NCI-H128 (cell line): ENCODE measurements at regions not wholly inside any gene's neighbourhood (a gene's known extent, or its start where the extent isn't known, plus 50 kb on each side); places are given as distances from the start of the nearest gene placed in this dataset.
"Not testable (repeated sequence)": the region's sequence is repeated elsewhere in the genome, so short reads cannot be mapped to it uniquely, and the experiment has no call there.

Experiments used
- DNase-seq: peaks from one replicate; lab custom pipeline; 2025; ENCODE audit not compliant: unreplicated experiment; lab: John Stamatoyannopoulos, UW

DNA sequence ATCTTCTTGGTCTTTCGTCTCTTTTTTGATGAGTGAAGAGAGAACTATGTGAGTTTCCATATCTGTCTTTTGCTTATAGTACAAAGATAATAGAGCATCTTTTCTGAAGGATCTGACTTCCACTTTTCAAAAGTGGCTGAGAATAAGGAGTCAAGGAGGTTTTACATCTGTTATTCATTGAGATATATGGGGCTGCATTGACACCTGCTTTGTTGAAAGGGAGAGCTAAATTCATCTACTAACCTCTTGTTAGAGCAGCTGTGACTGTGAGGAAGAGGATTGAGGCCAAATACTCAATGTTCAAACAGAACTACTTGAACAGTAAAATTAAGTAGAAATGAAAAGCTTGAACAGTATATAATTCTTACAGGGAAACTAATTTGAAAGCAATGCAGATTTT is 130.2 kb upstream of the ATP2B1 start:
- no peak for DNase-seq

GRCh38 chr12:89836026-89836425 is 127.4 kb upstream of the ATP2B1 start:
- DNase-seq = no peak

DNA sequence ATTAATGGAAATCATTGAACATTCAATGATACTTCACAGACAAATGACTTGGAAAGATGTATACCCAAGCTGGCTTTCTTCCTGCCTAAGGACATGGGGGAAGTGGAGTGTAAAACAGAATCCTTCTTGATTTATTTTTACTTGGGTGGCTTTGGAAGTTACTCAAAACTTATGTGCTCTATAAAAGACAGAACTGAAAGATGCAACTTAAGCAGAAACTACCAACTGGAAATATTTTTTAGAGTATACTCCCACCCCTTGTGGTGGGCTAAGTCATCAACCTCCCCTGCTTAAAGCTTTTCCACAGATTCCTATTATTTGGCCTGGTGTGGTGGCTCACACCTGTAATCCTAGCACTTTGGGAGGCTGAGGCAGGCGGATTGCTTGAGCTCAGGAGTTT is 126.0 kb upstream of the ATP2B1 start:
- no peak for DNase-seq

DNA sequence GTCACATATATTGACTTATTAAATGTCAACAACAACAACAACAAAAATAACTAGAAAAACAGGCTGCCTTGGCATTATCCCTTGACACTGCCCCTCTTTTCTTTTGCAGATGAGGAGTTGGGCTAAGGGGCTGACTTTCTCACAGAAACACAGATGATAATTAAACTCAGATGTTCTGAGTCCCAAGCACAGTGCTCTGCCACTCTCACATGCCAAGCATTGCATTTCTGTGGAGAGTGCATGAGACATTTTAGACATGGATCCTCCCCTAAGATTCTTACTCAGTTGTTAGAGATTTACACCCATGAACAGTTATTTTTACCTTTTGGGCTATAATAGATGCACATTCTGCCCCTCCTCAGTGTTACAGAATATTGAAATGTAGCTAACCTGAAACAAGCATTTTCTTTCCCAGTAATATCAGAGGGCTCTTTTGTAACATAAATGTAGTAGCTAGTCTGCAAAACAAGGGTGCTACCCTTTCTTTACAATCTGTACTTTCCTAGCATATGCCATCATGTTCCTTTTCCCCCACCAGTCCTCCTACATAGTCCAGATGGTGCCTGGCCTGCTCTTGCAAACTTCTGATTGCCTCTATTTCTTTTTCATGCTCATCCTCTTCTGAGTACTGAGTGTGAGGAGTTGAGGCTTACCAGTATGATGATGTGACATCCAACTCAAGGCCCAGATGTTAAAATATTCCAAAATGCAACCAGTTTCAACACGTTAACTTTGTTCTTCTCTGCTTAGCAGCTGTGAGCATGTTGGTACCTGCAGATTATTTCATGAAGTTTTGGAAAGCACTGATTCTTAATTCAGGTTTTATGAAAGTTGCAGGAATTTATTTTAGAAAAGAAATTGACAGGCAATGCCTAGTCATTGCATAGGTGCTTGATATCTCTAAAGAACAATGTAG is 125.0 kb upstream of the ATP2B1 start:
- DNase-seq = no peak

GRCh38 chr12:89832336-89832735 is 123.7 kb upstream of the ATP2B1 start:
- no peak for DNase-seq

DNA sequence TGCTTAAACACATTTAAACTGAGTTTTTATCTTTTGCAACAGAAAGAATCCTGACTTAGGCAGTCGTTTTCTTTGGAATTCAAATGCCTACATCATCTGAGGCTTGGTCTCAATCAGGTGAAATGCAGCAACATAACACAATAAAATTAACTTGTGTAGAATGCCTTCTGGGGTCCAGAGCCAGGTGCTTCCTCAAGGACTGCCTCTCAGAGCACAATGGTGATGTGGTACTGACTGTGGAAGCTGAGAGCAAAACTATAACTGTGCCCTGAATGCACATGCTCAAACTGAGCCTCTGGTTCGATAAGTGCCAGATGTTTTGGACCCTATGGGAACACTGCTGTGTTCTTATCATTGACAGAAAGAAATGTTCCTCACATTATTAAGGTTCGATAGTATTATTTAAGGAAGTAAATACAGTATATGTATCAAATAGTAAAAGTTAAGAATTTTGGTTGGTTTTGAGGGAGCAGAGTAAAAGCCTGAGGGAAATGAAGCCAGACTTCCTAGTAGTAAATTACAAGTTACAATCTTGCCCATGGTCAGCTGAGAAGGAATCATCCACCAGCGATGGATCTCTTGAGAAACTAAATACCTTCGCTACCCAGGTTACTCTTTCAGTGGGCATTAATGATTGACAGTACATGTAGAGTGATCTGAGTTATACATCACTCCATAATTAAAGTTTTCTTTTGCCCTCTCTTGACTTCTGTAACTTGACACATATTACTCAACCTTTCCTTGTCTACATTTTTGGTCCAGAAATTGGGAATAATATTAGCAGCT is 122.9 kb upstream of the ATP2B1 start:
- DNase-seq = no peak

GRCh38 chr12:89829434-89829975 is 120.9 kb upstream of the ATP2B1 start:
- DNase-seq = no peak

GRCh38 chr12:89828575-89828974 is 119.9 kb upstream of the ATP2B1 start:
- no peak for DNase-seq

DNA sequence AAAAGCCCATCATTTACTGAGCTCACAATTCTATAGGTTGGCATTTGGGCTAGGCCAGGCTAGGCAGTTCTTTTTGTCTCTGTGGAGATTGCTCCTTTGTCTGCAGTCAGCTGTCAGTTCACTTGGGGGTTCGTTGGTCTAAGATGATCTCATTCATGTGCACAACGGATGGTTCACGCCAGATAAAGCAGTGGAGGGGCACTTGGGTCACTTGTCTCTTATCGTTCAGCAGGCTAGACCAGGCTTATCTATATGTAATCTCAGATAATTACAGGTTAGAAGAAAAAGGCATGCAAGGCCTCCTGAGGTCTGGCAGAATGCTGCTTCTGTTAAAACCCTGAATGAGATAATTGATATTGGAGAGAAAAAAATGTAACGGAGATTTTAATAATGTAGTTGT is 119.0 kb upstream of the ATP2B1 start:
- DNase-seq = no peak

- DNase-seq = no peak
Observed at GRCh38 chr12:89826468-89826867, 117.8 kb upstream of the ATP2B1 start.

- DNase-seq = no peak
Observed at GRCh38 chr12:89825591-89826449, 117.2 kb upstream of the ATP2B1 start.

DNA sequence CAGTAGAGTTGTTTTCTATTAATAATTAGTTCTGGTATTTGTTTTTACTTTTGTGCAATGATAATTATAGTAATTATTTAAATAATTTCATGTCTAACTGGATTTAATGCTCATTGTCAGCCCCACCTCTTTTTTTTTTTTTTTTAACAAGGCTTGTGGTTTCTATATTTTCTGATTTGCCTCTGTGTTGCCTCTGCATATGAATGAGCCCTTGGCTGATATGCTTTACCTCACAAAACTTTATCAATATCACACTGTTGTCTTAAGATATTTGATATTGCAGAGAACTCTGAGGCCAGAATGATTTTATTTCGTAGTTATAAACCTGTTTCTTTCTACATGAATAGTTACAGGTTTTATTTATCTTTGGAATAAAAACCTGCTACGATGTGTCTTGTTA is 116.2 kb upstream of the ATP2B1 start:
- no peak for DNase-seq

GRCh38 chr12:89822992-89823391 is 114.4 kb upstream of the ATP2B1 start:
- not testable (repeated sequence) for DNase-seq

GRCh38 chr12:89821896-89822295 is 113.3 kb upstream of the ATP2B1 start:
- DNase-seq = no peak

DNA sequence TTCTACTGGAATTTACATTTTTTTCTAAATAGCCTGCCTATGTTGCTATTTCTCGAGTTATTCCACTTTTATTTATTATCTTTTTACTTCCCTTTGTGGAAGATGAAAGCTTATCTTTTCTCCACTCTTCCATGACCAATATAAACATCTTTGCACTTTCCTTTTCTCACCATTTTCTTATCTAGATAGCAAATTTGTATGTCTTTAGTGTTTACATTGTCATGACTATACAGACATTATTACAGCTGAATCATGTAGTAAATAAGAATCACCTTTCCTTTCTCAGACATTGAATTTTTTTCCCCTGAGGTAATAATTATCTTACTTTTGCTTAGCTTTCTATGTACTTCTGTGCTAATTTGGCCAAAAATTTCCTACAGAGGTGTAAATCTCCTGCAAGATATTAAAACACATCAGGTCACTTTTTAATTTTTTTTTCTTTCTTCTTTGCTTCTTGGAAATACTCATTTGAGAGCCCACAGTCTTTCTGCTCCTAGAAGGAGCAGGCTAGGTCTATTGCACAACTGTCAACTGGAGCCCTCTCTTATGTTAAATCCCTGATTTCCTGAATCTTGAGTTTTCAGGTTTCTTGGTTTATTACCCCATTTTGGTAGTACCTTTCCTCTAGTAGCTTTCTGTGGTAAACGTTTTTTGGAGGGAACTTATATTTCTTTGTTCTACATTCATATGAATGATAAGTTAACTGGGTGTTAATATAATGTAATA is 109.0 kb upstream of the ATP2B1 start:
- no peak for DNase-seq

DNA sequence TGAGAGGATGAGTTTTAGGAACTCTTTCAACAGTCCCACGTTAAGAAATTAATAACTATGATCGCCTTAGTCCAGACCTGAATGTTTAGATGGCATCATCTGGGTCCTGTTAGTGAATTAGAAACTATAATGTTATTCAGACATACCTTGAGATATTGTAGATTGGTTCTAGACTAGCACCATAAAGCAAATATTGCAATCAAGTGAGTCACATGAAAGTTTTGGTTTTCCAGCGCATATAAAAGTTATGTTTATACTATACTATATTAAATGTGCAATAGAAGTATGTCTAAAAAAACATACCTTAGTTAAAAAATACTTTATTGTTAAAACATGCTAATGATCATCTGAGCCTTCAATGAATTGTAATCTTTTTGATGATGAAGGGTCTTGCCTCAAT is 106.6 kb upstream of the ATP2B1 start:
- no peak for DNase-seq

- no peak for DNase-seq
Observed at GRCh38 chr12:89803412-89803811, 94.8 kb upstream of the ATP2B1 start.

DNA sequence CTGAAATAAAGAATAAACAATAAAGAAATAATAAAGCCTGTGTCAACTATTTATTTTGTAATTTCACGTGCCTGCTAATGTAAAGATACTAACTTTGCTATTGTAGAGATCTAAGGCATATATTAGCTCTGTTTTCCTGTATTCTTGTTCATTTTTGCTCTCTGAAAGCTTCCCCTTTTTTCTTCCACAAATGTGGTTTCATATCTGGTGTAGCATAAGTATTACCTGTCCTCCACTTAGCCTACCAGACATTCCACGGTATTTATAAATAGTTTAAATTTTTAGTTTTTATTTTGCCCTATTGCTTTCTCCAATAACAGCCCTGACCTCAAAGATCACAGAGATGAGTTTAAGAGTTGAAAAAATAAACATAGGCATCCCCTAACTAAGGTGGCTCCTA is 92.6 kb upstream of the ATP2B1 start:
- no peak for DNase-seq

GRCh38 chr12:89800435-89800834 is 91.8 kb upstream of the ATP2B1 start:
- no peak for DNase-seq

DNA sequence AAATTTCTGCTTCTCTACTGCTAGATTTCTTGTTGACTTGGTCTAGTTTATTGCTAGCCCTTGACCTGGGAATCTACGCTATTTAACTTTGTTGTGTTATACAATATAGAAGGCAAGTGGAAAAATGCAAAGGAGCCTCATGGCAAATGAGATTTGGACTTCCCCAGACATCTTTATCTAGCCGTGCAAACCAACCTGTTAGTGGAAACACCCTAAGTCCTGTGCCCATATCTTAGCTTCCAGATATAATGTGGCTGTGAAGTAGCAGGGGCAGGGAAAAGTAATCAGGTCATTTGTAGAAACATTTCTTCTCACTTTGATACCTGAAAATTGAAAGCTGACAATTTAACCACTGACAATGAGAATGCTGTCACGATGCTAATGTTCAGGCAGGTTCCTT is 90.7 kb upstream of the ATP2B1 start:
- no peak for DNase-seq
